Pancreas (tissue), 10 donors: ENCODE measurements at regions not wholly inside any gene's neighbourhood (a gene's known extent, or its start where the extent isn't known, plus 50 kb on each side); places are given as distances from the start of the nearest gene placed in this dataset.

Experiments used
- ATAC-seq, 4 donors: fragments of 200-7000 bp; cut with Tn5 transposase; one replicate each; pipeline versions ENCODE4 v1.8.0 to v1.9.1; 2020; ENCODE audit warnings: mild to moderate bottlenecking in 4 of 4, moderate library complexity in 4 of 4
- DNase-seq, 6 donors: peaks; one replicate each; pipeline ENCODE4 v3.0.0-alpha.2; 2020
- FAIRE-seq: peaks from 2 replicates; lab custom pipeline; 2012; peaks lifted over from hg19 to GRCh38; lab: Jason Lieb, UNC
- H3K27ac ChIP-seq, 4 donors: fragments of 200-600 bp; sonication (generic); 1 replicate in 3 of 4; 2 replicates in 1 of 4; pipeline versions ENCODE4 v1.5.0 to v1.8.0; 2020
- H3K27me3 ChIP-seq, 4 donors: fragments of 200-600 bp; one replicate each; pipeline ENCODE4 v1.8.0; 2021
- H3K36me3 ChIP-seq, 3 donors: fragments of 200-600 bp; sonication (generic) in 1 of 3; one replicate each; pipeline versions ENCODE4 v1.5.0 to v1.8.0; 2020 to 2021
- H3K4me1 ChIP-seq, 3 donors: fragments of 200-600 bp; one replicate each; pipeline ENCODE4 v1.8.0; 2021
- H3K4me3 ChIP-seq, 4 donors: fragments of 200-600 bp; sonication (generic) in 2 of 4; one replicate each; pipeline versions ENCODE4 v1.5.0 to v1.8.0; 2020 to 2021
- H3K9me3 ChIP-seq, 4 donors: fragments of 200-600 bp; one replicate each; pipeline ENCODE4 v1.8.0; 2021
- CTCF ChIP-seq, 4 donors: fragments of 200-600 bp; sonication (generic) in 3 of 4; IDR thresholded peaks; one replicate each; pipeline versions ENCODE4 v1.5.0 to v1.8.0; 2021; ENCODE audit warnings: antibody characterized with exemption in 4 of 4
- WGBS, 2 donors: extraction: QIAGEN DNeasy Blood & Tissue Kit; methylation state at CpG; one replicate each; pipeline ENCODE4 v1.1.7; 2013; 5-methylcytosine and 5-hydroxymethylcytosine counted together
- intact Hi-C, 3 donors: fragments of 100-400 bp; cut with DNase I; formaldehyde crosslinking; loops; one replicate each; pipeline versions ENCODE4 v1.11.1 to v1.14.2; 2022
- donor health status: healthy with polysubstance abuse.
- donor health status: DM: no; HTN: no; CAD: no; lungs with moderate emphysema.
- donor health status: DM: no; HTN: no; CAD: no.
- donor health status: control.
- donor health status: control.
- donor health status: Bipolar disorder and iron deficiency.
- donor health status: DM: yes; HTN: yes; CAD: no.
- donor health status: DM: no; HTN: no; CAD: no.
- donor health status: DM: no; HTN: no; CAD: no.
- donor health status: DM: yes; HTN: yes; CAD: no.

GRCh38 chr6:28721372-28721771 is 195.7 kb downstream of the GPX5 start:
- no peak overlapping the region for H3K4me3 ChIP-seq
- H3K9me3 ChIP-seq = no peaks in the 10 kb centered on the region
- no peaks in the 10 kb centered on the region for H3K4me1 ChIP-seq
- TF ChIP-seq CTCF (IDR thresholded peaks at IDR 0.05) = no peak
- no peaks in the 10 kb centered on the region for H3K36me3 ChIP-seq
- WGBS, 2 donors = 65% methylated on average over 2 of the region's 2 CpGs
- H3K27ac ChIP-seq = no peak overlapping the region
- peaks cover 0 to 30% (median 4%) of the 10 kb centered on the region in 4 donors for H3K27me3 ChIP-seq
- ATAC-seq = no peak
- intact Hi-C loops = no loop called here
- FAIRE-seq = no peak
- no peak for DNase-seq

GRCh38 chr6:28724395-28724794 is 198.7 kb downstream of the GPX5 start:
- no peak overlapping the region for H3K27ac ChIP-seq
- 30 to 42% methylated on average over 1 of the region's 1 CpG for WGBS, 2 donors
- no peak for TF ChIP-seq CTCF (IDR thresholded peaks at IDR 0.05)
- DNase-seq (no peak), ATAC-seq (no peak), FAIRE-seq (no peak)
- intact Hi-C loops = no loop called here
- no peaks in the 10 kb centered on the region for H3K4me1 ChIP-seq
- H3K9me3 ChIP-seq = no peaks in the 10 kb centered on the region
- H3K4me3 ChIP-seq = no peak overlapping the region
- peaks cover 0 to 29% (median 2%) of the 10 kb centered on the region in 4 donors for H3K27me3 ChIP-seq
- no peaks in the 10 kb centered on the region for H3K36me3 ChIP-seq

DNA sequence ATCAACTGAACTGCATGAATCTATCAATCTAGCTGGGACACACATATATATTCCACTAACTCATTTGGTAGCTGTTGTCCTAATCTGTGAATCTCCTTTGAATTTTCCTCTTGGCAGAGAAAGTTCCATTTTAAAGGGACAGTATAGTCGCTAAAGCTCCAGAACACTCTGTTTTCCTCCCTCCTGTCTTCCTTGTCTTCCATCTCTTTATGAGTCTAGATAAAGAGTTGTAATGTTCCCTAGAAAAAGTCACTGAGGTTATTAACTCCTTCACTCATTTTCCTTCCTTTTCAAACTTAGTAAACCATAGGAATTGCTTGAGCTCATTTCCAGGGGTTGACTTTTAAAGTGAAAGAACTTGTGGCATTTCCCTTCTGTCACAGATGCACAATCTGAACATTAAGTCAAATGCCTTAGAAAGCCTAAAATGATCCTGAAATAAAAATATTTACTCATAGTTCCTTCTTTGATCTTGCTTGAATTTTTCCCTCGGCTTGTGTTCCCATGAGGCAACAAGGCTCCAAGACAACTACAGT is 198.4 kb downstream of the TRIM27 start:
- intact Hi-C loops = no loop called here
- FAIRE-seq = no peak
- Histone ChIP-seq H3K9me3 (no peaks in the 10 kb centered on the region), H3K27me3 (peaks cover 0 to 26% (median 2%) of the 10 kb centered on the region in 4 donors), H3K27ac (no peak overlapping the region), H3K4me3 (no peak overlapping the region), H3K4me1 (no peaks in the 10 kb centered on the region), H3K36me3 (no peaks in the 10 kb centered on the region)
- no peak for TF ChIP-seq CTCF (IDR thresholded peaks at IDR 0.05)
- 59 to 67% methylated on average over 2 of the region's 2 CpGs for WGBS, 2 donors
- no peak for ATAC-seq
- DNase-seq = no peak

DNA sequence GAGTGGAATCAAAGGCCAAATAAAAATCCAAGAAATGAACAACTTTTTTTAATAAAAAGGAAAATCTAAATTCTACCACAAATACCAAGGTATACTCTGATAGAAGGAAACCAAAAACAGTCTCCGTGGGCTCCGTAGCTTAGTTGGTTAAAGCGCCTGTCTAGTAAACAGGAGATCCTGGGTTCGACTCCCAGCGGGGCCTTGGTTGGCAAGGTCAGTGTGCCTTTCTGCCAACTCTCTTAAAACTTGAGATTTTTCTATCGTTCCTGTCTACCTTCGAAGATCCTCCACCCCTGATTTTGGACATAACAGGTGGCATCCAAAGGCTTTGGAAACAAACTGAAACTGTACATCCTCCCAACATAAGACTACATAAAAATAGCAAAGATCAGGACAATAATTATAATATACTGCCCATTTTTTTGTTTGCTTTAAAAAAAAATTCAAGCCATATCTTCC is 197.9 kb downstream of the TRIM27 start:
- Histone ChIP-seq H3K4me3 (no peak overlapping the region), H3K9me3 (no peaks in the 10 kb centered on the region), H3K27ac (no peak overlapping the region), H3K36me3 (no peaks in the 10 kb centered on the region), H3K27me3 (peaks cover 0 to 26% (median 2%) of the 10 kb centered on the region in 4 donors), H3K4me1 (no peaks in the 10 kb centered on the region)
- no peak for TF ChIP-seq CTCF (IDR thresholded peaks at IDR 0.05)
- no peak for FAIRE-seq
- DNase-seq = no peak
- 19 to 32% methylated on average over 7 of the region's 7 CpGs for WGBS, 2 donors
- ATAC-seq = no peak
- intact Hi-C loops = no loop called here

DNA sequence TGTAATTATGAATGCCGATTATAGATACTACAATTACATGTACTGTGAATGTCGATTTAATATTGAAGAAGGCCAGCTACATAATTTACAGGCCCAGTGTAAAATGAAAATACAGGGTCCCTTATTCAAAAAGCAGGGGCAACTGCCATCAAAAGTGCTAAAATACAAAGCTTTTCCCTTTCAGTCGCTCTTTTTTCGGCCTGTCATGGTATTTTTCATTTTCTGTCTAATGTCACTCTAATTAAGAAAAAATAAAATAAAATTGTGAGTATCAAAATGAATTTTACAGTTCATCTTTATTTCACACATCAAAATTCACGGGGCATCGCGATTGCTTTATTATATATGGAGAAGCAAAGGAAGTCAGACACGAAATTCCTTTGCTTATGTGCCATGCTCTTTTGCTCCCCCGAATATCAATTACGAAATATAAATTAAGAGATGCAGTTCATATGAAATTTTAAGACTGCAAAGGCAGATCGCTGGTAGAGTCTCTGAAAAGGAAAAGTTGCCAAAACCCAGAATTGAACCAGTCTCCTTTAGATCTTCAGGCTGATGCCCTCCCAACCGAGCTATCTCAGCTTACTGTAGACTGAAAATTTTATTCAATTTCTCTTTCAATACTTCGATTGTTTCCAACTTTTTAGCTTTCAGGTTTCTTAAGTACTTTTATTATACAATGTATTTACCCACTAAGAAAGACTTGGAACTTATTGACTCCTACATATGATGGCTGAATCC is 197.0 kb downstream of the TRIM27 start:
- no peak for TF ChIP-seq CTCF (IDR thresholded peaks at IDR 0.05)
- ATAC-seq (no peak), FAIRE-seq (no peak), DNase-seq (no peak)
- Histone ChIP-seq H3K4me3 (no peak overlapping the region), H3K9me3 (no peaks in the 10 kb centered on the region), H3K4me1 (no peaks in the 10 kb centered on the region), H3K27me3 (peaks cover 0 to 26% (median 2%) of the 10 kb centered on the region in 4 donors), H3K36me3 (no peaks in the 10 kb centered on the region), H3K27ac (no peak overlapping the region)
- 63 to 72% methylated on average over 13 of the region's 13 CpGs for WGBS, 2 donors
- intact Hi-C loops = no loop called here
